Sigmoid colon (tissue), 6 donors: ENCODE measurements at regions not wholly inside any gene's neighbourhood (a gene's known extent, or its start where the extent isn't known, plus 50 kb on each side); places are given as distances from the start of the nearest gene placed in this dataset.

Source experiments
- DNase-seq: peaks from one replicate; pipeline ENCODE4 v3.0.0-alpha.2; 2019
- H3K27ac ChIP-seq, 4 donors: fragments of 200-600 bp; sonication (generic); one replicate each; pipeline ENCODE4 v1.5.1; 2016 to 2019; ENCODE audit warnings: mild to moderate bottlenecking in 1 of 4
- H3K27me3 ChIP-seq, 3 donors: fragments of 200-600 bp; sonication (generic); one replicate each; pipeline ENCODE4 v1.5.1; 2019; ENCODE audit warnings: mild to moderate bottlenecking in 1 of 3
- H3K36me3 ChIP-seq, 4 donors: fragments of 200-600 bp; sonication (generic); one replicate each; pipeline ENCODE4 v1.5.1; 2016 to 2019
- H3K4me1 ChIP-seq, 4 donors: fragments of 200-600 bp; sonication (generic); one replicate each; pipeline ENCODE4 v1.5.1; 2017 to 2019
- H3K4me3 ChIP-seq, 4 donors: fragments of 200-600 bp; sonication (generic); one replicate each; pipeline ENCODE4 v1.5.1; 2017 to 2019; ENCODE audit warnings: mild to moderate bottlenecking in 2 of 4, moderate library complexity in 1 of 4
- H3K9me3 ChIP-seq, 4 donors: fragments of 200-600 bp in 3 of 4; sonication (generic) in 3 of 4; one replicate each; pipeline versions ENCODE4 v1.5.1 to v1.6.1; 2013 to 2019
- CTCF ChIP-seq, 4 experiments: fragments of 450-650 bp in 3 of 4; fragments of 200-600 bp in 1 of 4; IDR thresholded peaks; one replicate each; pipeline ENCODE4 v1.5.1; 2016 to 2019; ENCODE audit warnings: antibody characterized with exemption in 4 of 4, mild to moderate bottlenecking in 3 of 4, moderate library complexity in 2 of 4
- EP300 ChIP-seq, 4 donors: sonication (generic); formaldehyde crosslinking; IDR thresholded peaks; one replicate each; pipeline ENCODE4 v1.6.1; 2017; ENCODE audit warnings: antibody characterized with exemption in 4 of 4
- POLR2A ChIP-seq, 2 donors: fragments of 450-650 bp; IDR thresholded peaks; one replicate each; pipeline ENCODE4 v1.6.1; 2016; ENCODE audit warnings: antibody characterized with exemption in 2 of 2, mild to moderate bottlenecking in 2 of 2, moderate library complexity in 2 of 2
- POLR2AphosphoS5 ChIP-seq, 4 donors: sonication (generic); formaldehyde crosslinking; IDR thresholded peaks; one replicate each; pipeline ENCODE4 v1.6.1; 2017; ENCODE audit warnings: antibody characterized with exemption in 4 of 4
- WGBS, 2 donors: extraction: QIAGEN DNeasy Blood & Tissue Kit; methylation state at CpG; one replicate each; pipeline ENCODE4 v1.1.7; 2013; 5-methylcytosine and 5-hydroxymethylcytosine counted together
- intact Hi-C: fragments of 100-400 bp; cut with DNase I; formaldehyde crosslinking; loops from one replicate; pipeline ENCODE4 v1.15.1; 2023
- donor health status: healthy with polysubstance abuse.
- donor health status: healthy.

GRCh38 chr14:101709962-101710931 is 51.3 kb upstream of the PPP2R5C start:
- no peak for TF ChIP-seq POLR2AphosphoS5 (IDR thresholded peaks at IDR 0.05)
- TF ChIP-seq POLR2A (IDR thresholded peaks at IDR 0.05) = no peak
- TF ChIP-seq EP300 (IDR thresholded peaks at IDR 0.05) = no peak
- no peak for TF ChIP-seq CTCF (IDR thresholded peaks at IDR 0.05)
- peaks cover 0 to 16% (median 10%) of the 10 kb centered on the region in 4 donors for H3K4me1 ChIP-seq
- no peaks in the 10 kb centered on the region for H3K9me3 ChIP-seq
- DNase-seq = no peak
- intact Hi-C loops = loop anchor here (5.0 kb wide), 2 partner anchors 47 to 387 kb away; no protein-coding TSS in a partner anchor
- H3K4me3 ChIP-seq = no peak overlapping the region
- peaks cover 0 to 16% (median 12%) of the 10 kb centered on the region in 3 donors for H3K27me3 ChIP-seq
- 55 to 73% methylated on average over 10 of the region's 10 CpGs for WGBS, 2 donors
- H3K36me3 ChIP-seq = no peaks in the 10 kb centered on the region
- no peak overlapping the region for H3K27ac ChIP-seq

GRCh38 chr14:101711041-101711856 is 50.3 kb upstream of the PPP2R5C start:
- Histone ChIP-seq H3K36me3 (no peaks in the 10 kb centered on the region), H3K27ac (no peak overlapping the region), H3K4me3 (no peak overlapping the region), H3K27me3 (peaks cover 0 to 6% (median 4%) of the 10 kb centered on the region in 3 donors), H3K4me1 (peaks cover 0 to 8% (median 1%) of the 10 kb centered on the region in 4 donors), H3K9me3 (no peaks in the 10 kb centered on the region)
- TF ChIP-seq CTCF (IDR thresholded peaks at IDR 0.05) = no peak
- no peak for TF ChIP-seq POLR2A (IDR thresholded peaks at IDR 0.05)
- TF ChIP-seq POLR2AphosphoS5 (IDR thresholded peaks at IDR 0.05) = no peak
- no peak for TF ChIP-seq EP300 (IDR thresholded peaks at IDR 0.05)
- no peak for DNase-seq
- intact Hi-C loops = no loop called here
- WGBS, 2 donors = 67 to 87% methylated on average over 13 of the region's 13 CpGs
